22Rv1 (cell line): ENCODE measurements at regions not wholly inside any gene's neighbourhood (a gene's known extent, or its start where the extent isn't known, plus 50 kb on each side); places are given as distances from the start of the nearest gene placed in this dataset.

ENCODE experiments used
- H3K27ac ChIP-seq: fragments of 450-650 bp; 2 replicates; pipeline ENCODE4 v1.5.1; 2017
- CTCF ChIP-seq: fragments of 450-650 bp; IDR thresholded peaks from 2 replicates; pipeline ENCODE4 v1.5.1; 2017; ENCODE audit warnings: mild to moderate bottlenecking
- ZFX ChIP-seq: fragments of 450-650 bp; IDR thresholded peaks from 2 replicates; pipeline ENCODE4 v1.6.1; 2017; ENCODE audit warnings: antibody characterized with exemption, borderline replicate concordance

- no peak for TF ChIP-seq CTCF
- TF ChIP-seq ZFX = no peak
- no peak overlapping the region for H3K27ac ChIP-seq
Measured at GRCh38 chr5:153101235-153102180, 389.0 kb upstream of the GRIA1 start.

- TF ChIP-seq ZFX (no peak), CTCF (no peak)
- H3K27ac ChIP-seq = no peak overlapping the region
Measured at GRCh38 chr5:153116916-153117315, 373.6 kb upstream of the GRIA1 start.

GRCh38 chr5:153118018-153118417 is 372.5 kb upstream of the GRIA1 start:
- H3K27ac ChIP-seq = no peak overlapping the region
- TF ChIP-seq ZFX = no peak
- no peak for TF ChIP-seq CTCF

GRCh38 chr5:153122403-153122802 is 368.1 kb upstream of the GRIA1 start:
- no peak for TF ChIP-seq CTCF
- TF ChIP-seq ZFX = no peak

GRCh38 chr5:153130296-153130695 is 360.2 kb upstream of the GRIA1 start:
- TF ChIP-seq ZFX = no peak
- no peak for TF ChIP-seq CTCF
- H3K27ac ChIP-seq = no peak overlapping the region

More at GRCh38 chr5:153122403-153122802, 368.1 kb upstream of the GRIA1 start:
- H3K27ac ChIP-seq = no peak overlapping the region

- no peak for TF ChIP-seq ZFX
- H3K27ac ChIP-seq = no peak overlapping the region
Measured at GRCh38 chr5:153135411-153135810, 355.1 kb upstream of the GRIA1 start.

- no peak for TF ChIP-seq CTCF
- no peak for TF ChIP-seq ZFX
Measured at GRCh38 chr5:153136910-153137614, 353.4 kb upstream of the GRIA1 start.

More at GRCh38 chr5:153136910-153137614, 353.4 kb upstream of the GRIA1 start:
- no peak overlapping the region for H3K27ac ChIP-seq
